GM21515 (cell line): ENCODE measurements at regions not wholly inside any gene's neighbourhood (a gene's known extent, or its start where the extent isn't known, plus 50 kb on each side); places are given as distances from the start of the nearest gene placed in this dataset.
"Not testable (repeated sequence)": the region's sequence is repeated elsewhere in the genome, so short reads cannot be mapped to it uniquely, and the experiment has no call there.

Source experiments
- ATAC-seq: cut with Tn5 transposase; IDR thresholded peaks from one replicate; pipeline ENCODE4 v1.9.1; 2021; ENCODE audit not compliant: unreplicated experiment

GRCh38 chr17:64773386-64773835 is 111.3 kb upstream of the SMURF2 start:
- ATAC-seq: no peak

- no peak for ATAC-seq
Observed at GRCh38 chr17:64772845-64773299, 110.8 kb upstream of the SMURF2 start.

DNA sequence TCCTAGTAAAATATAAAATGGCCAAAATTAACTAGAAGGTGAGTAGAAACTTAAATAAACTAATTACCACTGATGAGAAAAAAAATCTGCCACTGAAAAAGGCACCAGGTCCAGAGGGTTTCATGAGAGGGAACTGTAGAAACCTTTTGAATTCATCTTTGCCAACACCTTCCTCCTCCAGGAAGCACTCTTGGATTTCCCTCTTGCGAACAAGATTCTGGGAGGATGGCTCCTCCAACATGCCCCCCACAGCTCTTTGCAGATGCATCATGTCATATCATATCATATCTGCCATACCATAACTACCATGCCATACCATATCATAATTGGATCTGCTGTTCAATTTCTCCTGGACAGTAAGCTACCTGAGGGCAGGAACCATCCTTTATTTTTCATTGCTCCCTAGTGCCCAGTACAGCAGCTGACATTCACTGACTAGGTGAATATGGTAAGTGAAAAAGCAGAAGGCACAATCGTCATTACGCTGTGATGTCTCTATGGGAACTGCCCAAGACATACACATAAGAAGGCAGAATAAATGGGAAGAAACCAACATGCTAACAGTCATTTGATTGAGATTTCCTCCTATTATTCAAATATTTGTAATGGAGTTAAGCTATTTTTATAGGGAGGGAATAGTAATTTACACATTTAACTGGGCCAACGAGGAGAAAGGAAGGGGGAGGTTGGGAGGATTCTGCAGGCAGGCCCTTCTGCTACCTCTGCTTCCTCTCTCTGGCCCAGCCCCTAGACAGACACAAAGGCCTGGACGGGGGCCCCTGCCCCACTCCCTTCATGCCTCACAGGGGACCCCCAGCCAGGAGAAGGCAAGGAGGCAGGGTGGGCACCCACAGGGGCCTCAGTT is 110.1 kb upstream of the SMURF2 start:
- ATAC-seq: no peak

DNA sequence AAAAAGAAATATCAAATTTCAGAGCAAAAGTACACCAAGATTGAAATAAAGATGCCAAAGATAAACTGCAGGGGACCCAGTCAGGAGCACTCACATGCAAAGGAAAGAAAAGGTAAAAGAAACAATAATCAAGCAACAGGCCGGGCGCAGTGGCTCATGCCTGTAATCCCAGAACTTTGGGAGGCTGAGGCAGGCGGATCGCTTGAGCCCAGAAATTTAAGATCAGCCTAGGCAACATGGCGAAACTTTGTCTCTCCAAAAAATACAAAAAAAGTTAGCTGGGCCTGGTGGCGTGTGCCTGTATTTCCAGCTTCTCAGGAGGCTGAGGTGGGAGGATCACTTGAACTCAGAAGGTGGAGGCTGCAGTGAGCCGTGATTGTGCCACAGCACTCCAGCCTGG is 107.6 kb upstream of the SMURF2 start:
- ATAC-seq: no peak

DNA sequence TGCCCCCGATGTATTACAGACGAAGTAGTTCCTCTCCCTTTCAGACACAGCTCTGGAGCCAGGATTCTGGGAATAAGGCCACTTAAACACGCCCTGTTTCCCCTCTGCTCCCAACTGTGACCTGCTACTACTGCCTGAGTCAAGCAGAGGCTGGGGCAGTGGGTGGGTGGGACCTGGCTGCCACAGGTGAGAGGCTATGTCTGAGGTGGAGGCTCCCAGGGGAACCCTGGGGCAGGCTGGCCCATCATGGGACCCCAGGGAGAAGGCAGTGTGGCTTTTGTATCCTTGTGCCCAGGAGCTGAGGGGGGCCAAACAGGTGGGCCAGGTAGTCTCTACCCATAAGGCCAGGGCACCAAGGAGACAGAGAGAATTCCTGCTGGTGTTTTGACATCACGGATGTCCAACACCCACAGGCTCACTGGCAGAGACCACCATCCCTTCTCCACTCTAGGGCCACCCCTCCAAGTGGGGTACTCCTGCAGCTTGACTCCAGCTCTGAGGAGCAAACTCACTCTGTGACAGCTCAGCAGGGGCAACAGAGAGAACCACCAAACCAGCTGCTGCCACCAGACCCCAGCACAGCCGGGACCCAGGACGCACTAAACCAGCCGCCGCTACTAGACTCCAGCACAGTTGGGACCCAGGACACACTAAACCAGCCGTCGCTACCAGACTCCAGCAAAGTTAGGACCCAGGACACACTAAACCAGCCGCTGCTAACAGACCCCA is 105.3 kb upstream of the SMURF2 start:
- ATAC-seq: no peak

GRCh38 chr17:64765191-64765889 is 103.2 kb upstream of the SMURF2 start:
- ATAC-seq: no peak

DNA sequence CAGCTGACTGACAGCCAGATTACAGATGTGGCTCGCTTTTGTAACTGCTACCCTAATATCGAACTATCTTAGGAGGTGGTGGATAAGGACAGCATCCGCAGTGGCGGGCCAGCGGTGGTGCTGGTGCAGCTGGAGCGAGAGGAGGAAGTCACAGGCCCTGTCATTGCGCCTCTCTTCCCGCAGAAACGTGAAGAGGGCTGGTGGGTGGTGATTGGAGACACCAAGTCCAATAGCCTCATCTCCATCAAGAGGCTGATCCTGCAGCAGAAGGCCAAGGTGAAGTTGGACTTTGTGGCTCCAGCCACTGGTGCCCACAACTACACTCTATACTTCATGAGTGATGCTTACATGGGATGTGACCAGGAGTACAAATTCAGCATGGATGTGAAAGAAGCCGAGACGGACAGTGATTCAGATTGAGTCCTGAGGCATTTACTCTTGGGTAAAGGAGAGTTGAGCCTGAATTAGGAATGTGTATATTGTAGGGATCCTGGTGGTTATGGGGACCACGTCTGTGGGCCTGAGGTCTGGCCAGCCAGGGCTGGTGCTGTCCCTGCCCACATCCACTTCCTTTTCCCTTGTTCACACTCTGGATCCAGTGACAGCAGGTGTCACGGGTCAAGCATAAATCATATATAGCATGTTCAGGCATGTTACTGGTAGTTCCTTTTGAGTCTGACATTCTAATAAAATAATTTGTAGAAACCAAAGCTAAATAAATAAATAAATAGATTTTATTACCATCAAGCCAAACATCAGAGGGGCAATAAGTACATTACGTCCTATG is 89.0 kb upstream of the SMURF2 start:
- ATAC-seq: no peak

- no peak for ATAC-seq
Observed at GRCh38 chr17:64750478-64750877, 88.4 kb upstream of the SMURF2 start.

DNA sequence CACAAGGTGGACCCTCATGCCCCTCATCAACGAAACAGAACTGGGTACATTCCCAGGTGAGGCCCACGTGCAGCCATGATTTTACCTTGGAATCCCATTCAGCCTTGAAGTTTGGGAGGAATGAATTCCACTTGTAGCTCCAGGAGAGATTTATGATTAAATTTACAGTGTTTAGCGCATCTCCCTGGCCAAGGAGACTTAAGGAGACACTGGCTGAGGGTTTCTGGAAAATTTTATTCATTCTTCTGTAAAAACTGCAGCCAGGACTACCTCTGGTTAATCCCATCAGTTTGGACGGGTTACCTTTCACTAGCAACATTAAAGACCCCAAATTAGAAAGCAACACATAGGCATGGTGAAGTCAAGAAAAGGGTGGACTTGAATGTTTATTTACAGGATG is 87.2 kb upstream of the SMURF2 start:
- no peak for ATAC-seq

DNA sequence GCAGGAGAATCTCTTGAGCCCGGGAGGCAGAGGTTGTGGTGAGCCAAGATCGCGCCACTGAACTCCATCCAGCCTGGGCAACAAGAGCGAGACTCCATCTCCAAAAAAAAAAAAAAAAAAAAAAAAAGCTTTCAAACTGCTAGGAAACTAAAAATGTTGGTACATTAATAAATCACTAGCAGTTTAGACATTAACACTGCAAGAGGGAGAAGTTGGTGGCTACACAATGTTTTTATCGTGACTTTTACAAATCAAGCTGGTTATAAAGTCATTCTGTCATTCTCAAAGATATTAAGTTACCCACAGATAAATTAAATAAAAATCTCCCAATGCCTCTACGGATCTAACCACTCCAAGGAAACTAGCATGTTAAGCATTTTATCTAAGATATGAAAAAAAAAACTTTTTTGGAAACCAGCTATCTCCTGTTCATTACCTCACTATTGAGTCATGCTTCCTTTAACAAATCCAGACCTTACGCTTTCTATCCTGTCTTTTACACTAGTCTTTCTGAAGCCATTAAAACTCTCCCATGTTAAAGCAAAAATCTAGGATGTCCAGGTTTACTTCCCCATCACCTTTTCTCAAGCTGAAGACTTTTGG is 85.9 kb upstream of the SMURF2 start:
- no peak for ATAC-seq

DNA sequence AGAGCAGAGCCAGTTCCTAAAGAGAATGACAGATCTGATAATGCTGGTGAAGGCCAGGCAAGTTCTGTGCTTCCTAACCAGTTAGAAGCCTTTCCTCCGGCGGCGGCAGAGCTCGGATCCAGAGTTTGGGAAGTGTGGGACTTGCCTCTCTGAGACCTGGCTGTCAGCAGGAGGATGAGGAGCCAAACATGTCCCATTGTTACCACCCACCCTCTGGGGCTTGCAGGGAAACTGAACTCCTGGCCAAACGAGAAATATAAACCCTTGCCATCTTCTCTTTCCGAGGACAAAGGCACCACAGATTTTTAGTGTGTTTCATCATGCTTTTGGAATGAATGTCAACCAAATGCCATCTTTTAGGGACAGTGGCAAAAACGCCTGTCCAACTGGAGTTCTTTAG is 80.2 kb upstream of the SMURF2 start:
- no peak for ATAC-seq

DNA sequence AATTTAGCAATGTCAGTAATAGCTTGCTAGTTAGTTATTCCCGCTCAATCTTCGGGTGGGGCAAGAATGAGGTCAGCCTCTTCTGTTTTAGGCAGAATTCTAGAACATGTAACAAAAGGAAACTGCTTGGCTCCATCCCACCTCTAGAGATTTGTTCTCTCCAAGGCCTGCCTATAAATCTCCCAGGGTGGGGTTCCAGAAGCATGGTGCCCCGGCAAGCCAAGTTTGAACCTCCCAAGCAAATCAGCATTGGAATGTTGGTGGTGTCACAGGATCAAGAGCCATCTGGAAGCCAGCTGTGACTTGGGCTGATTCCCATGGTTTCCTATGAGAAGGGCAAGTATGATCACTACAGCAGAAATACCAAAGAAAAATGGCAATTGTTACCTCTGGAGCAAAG is 79.8 kb upstream of the SMURF2 start:
- not testable (repeated sequence) for ATAC-seq

GRCh38 chr17:64741038-64741641 is 79.0 kb upstream of the SMURF2 start:
- ATAC-seq: no peak

DNA sequence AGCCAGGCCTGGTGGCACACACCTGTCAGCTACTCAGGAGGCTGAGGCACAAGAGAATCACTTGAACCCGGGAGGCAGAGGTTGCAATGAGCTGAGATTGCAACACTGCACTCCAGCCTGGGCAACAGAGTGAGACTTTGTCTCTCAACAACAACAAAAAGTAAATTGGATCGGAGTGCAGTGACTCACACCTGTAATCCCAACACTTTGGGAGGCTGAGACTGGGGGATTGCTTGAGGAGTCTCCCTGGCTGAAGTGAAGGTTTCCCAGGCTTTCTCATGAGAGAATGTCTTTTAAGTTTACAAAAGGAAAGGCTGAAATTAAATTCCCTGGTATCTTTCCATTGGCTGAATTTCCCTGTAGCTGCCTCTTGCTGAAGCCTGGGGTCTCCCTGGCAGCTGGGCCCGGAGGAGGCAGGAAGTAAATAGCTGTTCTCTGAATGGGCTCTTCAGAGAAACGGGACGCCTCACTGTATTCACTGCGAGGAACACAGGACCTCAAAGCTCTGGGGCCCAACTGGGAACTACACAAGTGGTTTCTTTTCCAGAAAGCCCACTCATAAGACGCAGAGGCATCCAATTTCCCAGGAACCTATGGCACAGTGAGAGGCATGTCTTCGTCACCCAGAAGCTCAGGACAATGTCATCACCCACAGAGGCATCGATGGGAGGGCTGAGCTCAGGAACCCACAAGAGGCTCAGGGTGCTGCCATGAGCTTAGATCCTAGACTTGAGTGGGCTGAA is 77.4 kb upstream of the SMURF2 start:
- ATAC-seq: no peak

DNA sequence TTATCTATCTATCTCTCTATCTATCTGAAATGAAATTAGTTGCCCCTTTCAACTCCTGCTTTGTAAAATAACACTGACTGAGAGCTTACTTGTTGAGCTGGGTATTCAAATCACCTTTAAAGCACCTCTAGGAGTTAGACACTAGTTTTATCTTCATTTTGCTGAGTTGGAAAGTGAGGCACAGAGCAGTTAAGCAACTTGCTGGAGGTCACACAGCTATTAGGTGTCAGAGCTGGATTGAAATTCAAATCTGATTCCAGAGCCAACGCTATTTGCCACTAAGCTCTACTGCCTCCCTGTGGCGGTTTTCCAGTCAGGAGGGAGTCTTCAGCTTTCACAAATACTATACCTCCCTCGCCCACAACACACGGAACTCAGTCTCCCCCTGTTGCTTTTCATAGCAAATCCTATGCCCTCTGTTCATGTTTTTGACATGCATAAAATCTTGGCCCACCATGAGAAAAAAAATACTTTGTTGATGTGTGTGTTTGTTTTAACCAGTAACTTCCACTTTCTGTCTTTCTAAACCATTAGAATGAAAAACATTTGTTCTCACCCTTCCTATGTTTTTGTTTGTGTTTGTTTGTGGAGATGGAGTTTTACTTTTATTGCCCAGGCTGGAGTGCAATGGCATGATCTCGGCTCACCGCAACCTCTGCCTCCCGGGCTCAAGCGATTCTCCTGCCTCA is 74.8 kb upstream of the SMURF2 start:
- ATAC-seq: no peak

- no peak for ATAC-seq
Observed at GRCh38 chr17:64732336-64733006, 70.4 kb upstream of the SMURF2 start.

DNA sequence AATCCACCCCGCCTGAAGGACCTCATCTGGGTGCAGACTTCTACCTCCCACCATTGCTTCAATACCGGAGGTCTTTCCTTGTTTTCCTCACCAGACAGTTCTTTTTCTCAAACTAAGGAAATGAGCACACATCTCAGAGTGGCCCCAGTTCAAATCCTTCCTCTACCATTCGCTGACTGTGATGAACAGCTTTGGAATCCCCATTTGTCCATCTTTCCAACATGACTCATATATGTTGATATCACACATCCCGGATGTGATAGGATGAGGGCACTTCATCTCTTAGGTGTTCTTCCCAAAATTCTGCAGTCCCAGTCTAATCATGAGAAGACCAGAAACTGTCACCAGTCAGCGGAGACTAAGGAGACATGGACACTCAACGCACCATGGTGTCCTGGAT is 67.9 kb upstream of the SMURF2 start:
- not testable (repeated sequence) for ATAC-seq

- ATAC-seq: no peak
Observed at GRCh38 chr17:64729201-64729600, 67.1 kb upstream of the SMURF2 start.
